Fibroblast of skin of left quadriceps (primary cell): ENCODE measurements at regions not wholly inside any gene's neighbourhood (a gene's known extent, or its start where the extent isn't known, plus 50 kb on each side); places are given as distances from the start of the nearest gene placed in this dataset.
"Not testable (repeated sequence)": the region's sequence is repeated elsewhere in the genome, so short reads cannot be mapped to it uniquely, and the experiment has no call there.

Source experiments
- DNase-seq, 2 experiments: peaks; one replicate each; pipeline ENCODE4 v3.0.0-alpha.2; 2013; ENCODE audit warnings: low read depth in 2 of 2

- no peak for DNase-seq
Measured at GRCh38 chr17:28247671-28248555, 71.1 kb upstream of the TMEM97 start.

GRCh38 chr17:28249706-28250105, 69.3 kb upstream of the TMEM97 start:
- no peak for DNase-seq

- peak in 1 of 2 experiments; percentile 7 for DNase-seq
Measured at GRCh38 chr17:28252436-28252835, 66.6 kb upstream of the TMEM97 start.

GRCh38 chr17:28253663-28254062, 65.3 kb upstream of the TMEM97 start:
- no peak for DNase-seq

- DNase-seq, result no peak
Measured at GRCh38 chr17:28255616-28256015, 63.4 kb upstream of the TMEM97 start.

GRCh38 chr17:28256370-28256769, 62.6 kb upstream of the TMEM97 start:
- no peak for DNase-seq

- DNase-seq, result no peak
Measured at GRCh38 chr17:28256881-28257280, 62.1 kb upstream of the TMEM97 start.

- no peak for DNase-seq
Measured at GRCh38 chr17:28258347-28258887, 60.6 kb upstream of the TMEM97 start.

GRCh38 chr17:28261219-28261618, 57.8 kb upstream of the TMEM97 start:
- no peak for DNase-seq

GRCh38 chr17:28262123-28262745, 56.8 kb upstream of the TMEM97 start:
- not testable (repeated sequence) for DNase-seq

- DNase-seq, result not testable (repeated sequence)
Measured at GRCh38 chr17:28264902-28265548, 54.0 kb upstream of the TMEM97 start.

- DNase-seq, result not testable (repeated sequence)
Measured at GRCh38 chr17:28265856-28266546, 53.0 kb upstream of the TMEM97 start.

GRCh38 chr17:28266547-28266920, 52.5 kb upstream of the TMEM97 start:
- DNase-seq, result not testable (repeated sequence)

GRCh38 chr17:28266926-28267719, 51.9 kb upstream of the TMEM97 start:
- not testable (repeated sequence) for DNase-seq

GRCh38 chr17:28267720-28268609, 51.0 kb upstream of the TMEM97 start:
- DNase-seq, result no peak

GRCh38 chr17:28268610-28269313, 50.2 kb upstream of the TMEM97 start:
- no peak for DNase-seq
